CD4-positive, alpha-beta T cell treated with Interleukin-12 subunit alpha and Interleukin-12 subunit beta, for 1 hour (primary cell): ENCODE measurements at regions not wholly inside any gene's neighbourhood (a gene's known extent, or its start where the extent isn't known, plus 50 kb on each side); places are given as distances from the start of the nearest gene placed in this dataset.
A peak's percentile ranks its signal among the peaks of the same experiment; 100 is the strongest.

Experiments used
- DNase-seq: peaks from one replicate; pipeline ENCODE4 v3.0.0-alpha.2; 2020

DNA sequence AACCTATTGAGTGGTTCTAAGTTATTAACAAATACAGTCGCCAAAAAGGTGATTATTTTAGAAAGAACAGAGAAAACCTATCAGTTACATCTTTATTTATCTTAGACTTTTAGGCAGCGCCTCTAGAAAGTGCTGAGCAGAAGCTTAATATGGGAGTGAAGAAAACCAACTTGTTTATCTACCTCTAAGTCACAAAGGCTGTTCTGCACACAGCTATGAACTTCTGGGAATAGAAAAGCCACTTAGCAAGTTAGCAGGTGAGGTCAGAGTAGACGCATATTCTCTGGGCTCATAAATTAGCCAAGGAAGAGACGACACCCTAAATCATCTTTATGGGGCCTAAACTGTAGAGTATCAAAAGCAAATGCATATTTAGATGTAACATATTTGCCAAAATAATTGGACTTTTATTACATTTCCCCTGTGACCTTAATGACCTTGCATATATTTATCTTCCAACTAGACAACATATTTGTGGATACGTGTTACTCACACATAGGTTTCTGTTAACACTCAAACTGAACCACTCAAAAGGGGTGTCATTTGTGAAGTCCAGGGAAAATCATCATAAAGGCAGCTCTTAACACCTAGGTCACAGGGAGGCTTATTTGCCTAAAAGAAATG, 267.1 kb downstream of the ADGB start:
- no peak for DNase-seq

DNA sequence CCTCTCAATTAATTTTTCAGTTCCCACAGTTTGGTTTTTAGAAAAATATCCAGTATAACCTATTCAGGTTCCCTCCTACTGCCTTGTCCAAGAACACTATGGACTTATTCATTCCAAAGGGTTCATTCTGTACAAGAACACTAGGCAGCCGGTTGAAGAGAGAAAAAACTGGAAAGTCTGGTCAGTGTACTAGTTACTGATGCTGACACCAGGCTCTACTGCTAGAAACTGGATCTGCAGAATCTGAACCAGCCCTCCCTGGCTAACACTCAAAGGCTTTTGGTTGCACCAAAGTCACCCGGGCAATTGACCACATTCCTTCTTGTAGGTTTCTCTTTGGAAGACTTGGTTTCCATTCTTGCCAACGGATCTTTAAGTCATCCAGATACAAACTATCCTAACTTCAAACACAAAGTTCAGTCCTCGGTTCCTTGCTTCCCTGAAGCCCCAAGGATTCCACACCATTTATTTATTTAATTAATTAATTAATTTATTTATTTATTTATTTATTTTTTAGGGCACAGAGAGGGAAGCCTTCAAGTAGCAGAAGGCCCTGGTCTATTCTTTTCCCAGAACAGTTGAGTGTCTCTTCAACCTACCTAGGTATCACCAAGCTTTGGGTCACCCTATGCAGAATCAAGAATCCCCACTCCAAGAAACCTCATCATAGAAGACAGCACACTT, 268.1 kb downstream of the ADGB start:
- DNase-seq = no peak

DNA sequence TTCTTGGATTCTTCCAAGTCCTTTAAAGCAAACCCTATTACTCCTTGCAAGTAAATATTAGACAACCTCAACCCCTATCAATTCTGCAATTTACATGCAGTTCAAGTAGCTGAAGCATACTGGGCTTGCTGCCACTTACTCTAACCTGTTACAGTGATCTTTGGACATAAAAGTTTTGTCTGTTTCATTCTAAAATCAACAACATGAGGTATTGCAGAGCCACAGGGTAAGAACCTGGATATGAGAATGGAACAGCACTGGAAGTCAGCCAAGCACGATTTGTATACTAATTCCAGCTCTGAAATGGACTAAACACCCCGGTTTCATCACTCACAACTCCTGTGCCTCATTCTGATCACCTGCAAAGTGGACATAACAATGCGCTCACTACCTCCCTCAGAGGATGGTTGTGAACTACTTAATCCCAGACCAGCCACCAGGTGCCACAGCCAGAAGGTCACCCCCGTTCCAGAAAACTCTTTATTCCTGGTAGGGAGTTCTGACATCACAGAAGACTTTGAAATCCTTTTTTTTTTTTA, 270.0 kb downstream of the ADGB start:
- no peak for DNase-seq

DNA sequence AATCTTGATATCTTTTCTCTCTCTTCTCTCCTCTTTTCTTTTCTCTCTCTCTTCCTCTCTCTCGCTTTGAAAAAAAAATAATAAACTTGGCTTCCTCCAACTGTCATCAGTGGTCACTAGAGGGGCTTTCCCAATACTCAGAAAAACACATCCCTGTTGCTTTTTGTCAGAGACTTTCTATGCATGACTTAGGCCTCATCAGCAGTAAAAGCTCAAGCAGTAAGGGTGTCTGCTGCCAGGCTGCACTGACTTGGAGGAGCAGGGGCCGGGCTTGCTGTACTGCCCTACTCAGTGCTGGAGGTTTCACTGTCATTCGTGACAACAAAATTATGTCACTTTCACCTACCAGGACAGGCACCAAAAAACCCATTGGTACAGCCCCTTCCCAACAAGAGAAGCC, 272.0 kb downstream of the ADGB start:
- DNase-seq = no peak

DNA sequence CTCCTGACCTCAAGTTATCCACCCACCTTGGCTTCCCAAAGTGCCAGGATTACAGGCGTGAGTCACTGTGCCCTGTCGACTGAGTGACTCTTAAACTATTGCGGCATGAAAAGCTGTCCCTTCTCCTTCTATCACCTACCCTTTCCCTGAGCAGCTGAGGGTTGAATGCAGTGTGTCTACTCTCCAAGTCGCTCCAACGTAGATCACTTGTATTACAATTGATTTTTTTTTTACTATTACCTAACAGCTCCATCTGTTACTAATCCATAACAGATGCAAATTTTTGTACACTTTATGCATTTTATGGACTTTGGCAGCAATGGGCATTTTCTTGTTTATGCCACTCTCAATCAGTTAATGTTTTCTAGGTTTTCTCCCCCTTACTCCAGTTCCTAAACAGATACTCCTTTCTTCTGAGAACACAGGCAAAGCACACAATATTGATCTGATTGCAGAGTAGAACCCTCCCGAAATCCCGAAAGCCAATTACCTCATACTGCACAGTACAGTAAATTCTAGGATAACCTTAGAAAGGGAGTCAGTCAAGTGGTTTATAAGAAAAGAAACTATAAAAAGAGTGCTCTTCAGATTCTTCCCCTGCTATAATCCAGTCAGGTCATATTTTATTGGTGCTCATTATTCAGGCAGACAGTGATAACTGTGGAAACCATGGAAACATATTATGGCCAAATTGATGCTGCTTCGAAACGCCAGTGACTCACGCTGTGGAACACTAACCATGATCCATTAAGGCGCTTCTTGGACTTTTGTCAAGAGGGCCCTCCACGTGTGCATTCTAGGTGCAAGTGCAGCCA, 273.0 kb downstream of the ADGB start:
- no peak for DNase-seq

DNA sequence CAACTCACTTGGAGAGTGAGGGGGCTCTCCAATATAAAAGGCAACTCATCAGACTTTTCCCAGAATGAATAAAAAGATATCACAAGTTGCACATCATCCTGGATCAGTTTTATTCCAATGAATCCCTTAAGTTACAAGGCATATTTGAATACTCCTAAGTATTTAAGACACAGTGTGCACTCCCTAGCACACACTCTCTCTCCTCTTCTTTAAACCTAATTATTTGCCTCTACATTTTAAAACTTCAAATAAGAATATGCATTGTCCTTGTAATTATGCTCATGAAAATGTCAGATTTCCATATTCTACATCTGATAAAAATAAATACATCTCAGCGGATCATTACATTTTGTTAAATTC, 273.6 kb downstream of the ADGB start:
- DNase-seq = no peak

DNA sequence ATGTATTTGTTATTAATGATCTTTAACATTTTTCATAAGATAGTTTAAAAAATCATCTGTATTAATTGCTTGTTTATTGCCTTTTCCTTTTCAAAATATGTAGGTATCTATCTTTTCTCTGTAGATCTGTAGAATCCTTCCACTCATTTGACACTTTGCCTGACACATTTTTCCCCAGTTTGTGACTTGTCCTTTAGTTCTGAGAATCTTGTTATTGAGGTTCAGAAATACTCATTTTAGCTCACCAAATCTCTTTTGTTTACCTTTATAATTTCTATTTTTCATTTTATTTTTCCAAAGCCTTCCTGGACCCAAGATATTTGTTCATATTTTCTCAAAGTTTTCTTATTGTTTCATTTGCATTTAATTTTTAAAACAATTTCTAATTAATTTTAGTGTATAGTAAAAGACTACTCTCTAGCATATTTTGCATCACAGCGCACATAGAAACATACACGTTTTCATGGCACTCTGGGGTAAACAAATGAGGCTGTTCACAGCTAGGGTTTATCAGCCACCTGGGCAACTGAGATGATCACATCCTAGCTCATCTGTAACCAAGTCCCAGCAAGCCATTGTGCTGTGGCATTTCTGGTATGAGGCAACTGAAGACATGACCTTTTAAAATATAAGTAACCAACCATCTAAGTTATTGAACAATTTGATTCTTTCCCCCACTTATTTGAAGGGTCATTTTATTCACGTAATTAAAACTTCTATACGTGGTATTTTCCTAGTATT, 275.7 kb downstream of the ADGB start:
- DNase-seq = no peak

DNA sequence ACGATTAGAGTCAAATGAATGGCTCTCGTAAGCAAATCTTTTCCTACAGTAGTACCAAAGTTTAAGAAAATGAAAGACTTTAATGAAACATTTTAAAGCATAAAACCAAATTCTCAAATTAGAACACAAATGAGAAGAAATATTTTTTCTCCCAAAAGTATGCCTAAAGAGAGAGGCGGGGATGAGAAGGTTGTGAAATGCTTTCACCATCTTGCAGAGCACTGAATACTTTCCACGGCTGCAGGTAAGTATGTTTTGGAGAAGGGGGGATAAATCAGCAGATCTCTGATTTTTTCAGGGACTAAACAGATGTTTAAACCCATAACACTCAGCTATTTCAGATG, 277.1 kb downstream of the ADGB start:
- no peak for DNase-seq

DNA sequence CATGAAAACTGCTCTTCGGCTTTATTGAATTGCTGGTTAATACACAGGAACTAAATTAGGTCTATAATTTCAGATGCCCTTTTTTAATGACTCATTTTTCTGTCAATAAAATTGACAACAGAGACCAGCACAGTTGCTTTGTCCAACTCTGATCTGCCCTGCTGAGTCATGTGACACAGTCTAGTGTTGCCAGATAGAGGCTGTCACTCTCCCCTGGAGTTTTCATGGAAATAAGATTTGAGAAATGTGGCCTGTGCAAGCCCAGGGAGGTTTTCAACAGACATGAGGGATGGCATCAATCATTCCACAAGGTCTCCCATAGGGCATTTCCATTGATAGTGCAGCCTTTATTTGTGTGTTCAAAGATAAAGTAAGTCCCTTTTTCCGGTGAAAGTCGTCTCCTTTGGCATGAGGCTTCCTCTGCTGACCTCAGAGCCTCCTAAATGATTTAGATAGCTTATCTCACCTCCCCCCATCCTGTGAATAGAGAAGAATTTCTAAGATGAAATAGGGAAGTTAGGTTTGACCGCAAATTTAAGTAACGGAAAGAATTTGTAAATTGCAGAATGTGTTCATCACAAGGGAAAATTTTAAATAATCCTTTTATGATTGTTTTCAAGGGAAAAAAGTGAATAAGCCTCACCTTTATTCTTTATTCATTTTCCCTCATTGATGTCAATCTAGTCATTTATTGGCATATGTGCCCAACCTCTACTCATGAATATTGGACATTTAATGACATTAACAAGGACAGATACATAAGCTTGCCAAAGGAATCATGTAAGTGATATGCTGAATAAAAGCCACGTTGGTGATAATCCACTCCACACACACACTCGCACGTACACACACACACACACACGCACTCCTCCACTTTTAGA, 277.7 kb downstream of the ADGB start:
- peak; percentile 2 for DNase-seq

DNA sequence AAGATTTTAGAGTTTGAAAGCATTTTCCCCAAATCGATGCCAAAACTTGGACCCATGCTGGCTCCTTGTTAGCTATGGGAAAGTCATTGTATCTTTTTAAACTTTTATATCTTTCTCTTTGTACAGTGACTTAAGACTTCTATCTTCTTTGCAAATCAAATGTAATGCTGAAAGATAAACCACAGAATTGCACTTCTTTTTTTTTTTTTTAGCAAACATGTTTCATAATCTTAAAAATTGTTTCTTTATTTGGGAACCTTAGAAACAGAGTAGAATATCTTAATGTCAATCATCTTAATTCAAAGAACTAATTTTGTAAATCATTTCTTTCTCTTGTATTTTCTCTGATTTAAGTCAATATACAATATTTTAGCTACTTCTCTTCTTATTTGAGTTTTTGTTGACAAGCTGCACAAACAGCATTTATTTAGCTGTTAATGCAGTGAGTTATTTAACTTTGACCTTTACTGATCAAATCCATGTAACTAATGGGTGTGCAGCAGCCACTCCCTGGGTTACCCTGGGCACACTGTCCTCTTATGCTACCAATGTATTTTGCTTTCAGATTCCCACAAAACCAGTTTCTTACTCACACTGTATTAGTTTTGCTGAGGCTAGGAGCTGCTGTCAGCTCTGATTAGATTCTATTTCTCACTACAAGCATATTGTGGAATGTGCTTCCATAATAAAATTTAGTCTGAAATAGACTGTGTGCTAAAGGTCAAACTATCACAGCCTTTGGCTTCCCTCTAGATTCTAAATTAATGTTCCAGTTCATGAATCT, 279.6 kb downstream of the ADGB start:
- no peak for DNase-seq

DNA sequence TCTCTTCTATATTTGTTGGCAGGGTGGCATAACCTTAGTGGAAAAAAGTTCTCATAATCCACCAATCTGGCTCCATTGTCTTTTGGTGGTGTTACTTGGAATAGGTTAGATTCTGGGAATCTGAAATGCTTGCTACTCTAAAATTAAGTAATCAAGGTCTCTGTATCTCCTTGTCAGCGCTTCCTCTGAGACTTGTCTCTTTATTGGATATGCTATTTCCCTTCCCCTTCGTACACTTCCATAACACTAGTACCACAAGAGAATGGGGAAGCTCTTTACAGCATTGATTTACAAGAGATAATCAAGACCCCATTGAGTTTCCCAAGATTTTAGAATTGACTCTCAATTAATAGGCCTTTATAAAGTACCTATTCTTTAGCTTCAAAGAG, 280.2 kb downstream of the ADGB start:
- no peak for DNase-seq

DNA sequence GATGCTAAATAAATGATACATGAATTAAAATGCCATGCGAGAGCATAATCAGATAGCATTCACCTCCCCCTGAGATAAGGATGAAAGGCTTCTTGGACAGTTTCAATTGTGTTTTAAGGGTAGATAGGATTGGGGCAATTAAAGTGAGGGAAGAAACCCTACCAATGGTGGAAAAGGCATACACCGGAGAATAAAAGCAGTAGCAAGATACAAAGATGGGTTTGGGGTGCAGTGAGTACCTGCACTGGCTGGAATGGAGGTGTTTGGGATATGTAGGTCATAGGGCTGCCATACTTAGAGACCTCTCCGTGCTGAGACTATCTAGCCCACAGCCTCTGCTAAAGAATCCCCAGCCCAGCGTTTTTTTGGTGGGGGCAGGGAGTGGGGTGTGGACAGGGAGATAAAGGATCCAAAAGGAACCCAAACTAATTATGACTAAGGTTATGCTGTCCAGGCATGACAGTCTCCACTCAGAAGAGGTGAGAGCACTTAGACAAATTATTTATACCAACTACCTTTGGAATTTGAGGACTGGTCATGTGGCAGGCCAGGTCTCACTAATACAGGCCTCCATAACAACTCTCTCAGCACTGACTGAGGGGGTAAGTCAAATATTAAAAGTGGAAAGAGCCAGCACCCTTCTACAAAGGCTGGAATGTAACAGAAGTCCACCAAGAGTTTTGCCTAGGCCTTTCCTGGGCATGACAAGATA, 280.8 kb downstream of the ADGB start:
- DNase-seq = no peak

DNA sequence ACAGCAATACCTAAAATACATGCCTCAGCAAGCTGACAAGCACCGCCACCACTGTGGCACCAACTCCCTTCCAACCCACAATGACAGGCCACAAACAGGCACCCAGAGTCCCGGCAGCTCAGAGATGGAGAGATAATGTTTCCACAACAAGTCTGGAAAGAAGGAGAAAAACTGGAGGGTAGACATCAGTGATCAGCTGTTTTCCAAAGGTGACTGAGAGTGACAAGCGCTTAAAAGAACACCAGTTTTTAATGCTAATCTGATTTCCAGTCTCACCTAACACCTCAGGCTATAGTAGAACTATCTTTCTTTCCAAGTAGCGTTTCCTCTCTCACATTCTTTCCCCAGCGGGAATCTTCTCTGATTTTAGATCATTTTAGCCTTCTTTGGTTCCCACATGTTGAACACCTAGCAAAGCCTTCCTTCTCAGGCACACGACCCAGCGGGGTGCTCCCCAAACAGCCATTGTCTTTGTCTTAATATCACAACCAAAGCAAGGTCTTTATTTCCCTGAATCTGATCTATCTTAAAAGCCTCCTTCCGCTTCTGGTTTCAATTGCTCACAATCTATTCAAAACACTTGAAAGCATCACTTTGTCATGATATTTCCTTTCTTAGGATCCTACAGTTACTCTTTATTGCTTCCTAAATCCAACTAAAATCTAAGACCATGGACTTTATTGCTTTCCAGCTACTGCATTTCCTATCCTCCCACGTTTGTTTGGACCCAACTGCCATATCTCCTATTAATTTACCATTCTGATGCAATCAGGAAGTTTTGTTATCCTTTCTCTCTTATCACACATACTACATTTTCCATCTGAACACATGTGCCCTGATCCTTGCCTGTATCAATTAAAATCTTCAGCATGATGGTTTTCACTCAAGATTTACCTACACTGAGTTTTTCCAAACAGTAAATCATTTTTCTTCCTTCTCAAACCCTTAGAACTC, 282.7 kb downstream of the ADGB start:
- no peak for DNase-seq

DNA sequence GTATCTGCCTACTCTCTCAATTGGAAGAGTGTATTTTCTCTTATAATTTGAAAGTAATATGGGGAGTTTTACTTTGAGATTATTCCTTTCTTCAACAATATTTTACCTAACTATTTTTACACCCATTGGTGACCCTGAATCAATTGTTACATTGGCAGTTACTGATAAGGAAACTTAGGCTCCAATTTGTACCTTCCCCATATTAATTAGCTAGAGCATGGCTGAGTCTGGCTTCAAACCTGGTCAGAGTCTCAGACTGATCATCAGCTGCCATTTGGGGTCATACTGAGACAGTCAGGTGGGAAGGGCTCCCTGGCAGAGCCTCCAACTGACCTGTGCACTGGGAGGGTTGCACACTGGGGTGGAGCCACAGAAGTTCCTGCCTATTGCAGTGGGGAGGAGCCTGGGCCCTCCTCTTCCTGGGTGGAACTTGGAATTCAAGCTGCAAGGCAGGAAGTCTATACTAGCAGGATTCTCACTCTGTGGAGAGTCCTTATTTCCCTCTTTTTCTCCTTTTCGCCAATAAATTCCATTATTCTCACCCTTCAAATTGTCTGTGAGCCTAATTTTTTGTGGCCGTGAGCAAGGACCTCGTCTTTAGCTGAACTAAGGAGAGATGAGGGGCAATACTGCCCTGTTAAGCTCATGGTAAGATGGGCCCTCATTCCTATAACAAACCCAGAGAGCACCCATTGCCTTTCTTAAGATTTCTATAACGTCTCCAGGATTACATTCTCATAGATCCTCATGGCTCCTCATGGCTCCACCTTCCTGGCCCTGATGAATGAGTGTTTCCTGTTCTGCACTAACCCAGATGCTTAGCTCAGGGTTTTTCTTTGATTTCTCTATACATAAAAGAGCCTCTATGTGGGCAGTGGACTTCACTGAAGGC, 285.1 kb downstream of the ADGB start:
- no peak for DNase-seq

DNA sequence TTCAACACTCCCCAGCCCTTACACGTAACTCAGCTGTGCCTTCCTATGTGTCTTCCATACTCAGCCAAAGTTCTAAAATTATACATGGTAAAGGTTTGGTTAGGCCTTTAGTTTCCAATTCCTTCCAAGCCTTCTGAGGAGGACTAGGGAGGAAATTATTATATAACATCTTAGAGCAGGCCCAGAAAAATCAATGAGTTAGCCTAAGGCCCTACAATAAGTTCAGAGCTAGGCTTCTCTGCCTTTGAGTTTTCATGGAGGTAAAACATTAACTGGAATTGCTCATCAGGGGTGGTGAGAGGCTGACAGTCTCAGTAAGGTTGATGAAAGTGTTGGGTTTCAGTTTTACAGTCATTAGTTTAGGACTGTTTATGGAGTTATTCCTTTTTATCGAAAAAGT, 286.0 kb downstream of the ADGB start:
- DNase-seq = no peak

DNA sequence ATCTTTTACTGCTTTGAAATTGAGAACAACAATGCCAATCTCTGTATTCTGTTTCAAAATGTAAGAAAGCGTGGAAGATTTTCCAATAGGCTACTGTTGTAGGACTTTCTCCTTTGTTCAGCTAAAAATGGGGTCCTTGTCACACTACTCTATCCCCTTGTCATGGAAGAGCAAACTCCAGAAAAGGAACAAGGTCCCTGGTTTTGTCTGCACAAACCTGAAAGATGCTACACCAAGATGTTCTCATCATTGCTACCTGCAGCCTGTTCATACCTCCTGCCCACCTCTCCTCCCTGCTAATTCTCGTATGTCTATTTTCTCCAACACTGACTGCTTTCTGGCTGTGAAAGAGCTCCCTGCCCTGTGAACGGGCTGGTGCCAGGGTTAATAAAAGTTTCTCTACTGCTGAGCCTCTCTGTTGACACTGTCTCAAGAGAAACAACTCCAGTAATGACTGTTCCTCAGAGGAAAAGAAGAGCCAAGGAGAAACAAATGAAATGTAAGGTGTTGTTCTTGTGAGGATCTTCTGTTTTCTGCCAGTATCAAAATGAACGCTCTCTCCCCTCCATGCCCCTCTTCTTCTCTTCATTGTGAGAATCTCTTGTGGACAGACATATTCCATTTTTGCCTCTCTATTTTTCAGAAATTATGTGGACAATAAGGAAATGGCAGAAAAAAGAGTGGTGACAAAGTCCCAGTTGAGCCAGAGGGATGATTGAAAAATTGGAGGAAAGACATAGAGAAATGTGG, 287.1 kb downstream of the ADGB start:
- no peak for DNase-seq

DNA sequence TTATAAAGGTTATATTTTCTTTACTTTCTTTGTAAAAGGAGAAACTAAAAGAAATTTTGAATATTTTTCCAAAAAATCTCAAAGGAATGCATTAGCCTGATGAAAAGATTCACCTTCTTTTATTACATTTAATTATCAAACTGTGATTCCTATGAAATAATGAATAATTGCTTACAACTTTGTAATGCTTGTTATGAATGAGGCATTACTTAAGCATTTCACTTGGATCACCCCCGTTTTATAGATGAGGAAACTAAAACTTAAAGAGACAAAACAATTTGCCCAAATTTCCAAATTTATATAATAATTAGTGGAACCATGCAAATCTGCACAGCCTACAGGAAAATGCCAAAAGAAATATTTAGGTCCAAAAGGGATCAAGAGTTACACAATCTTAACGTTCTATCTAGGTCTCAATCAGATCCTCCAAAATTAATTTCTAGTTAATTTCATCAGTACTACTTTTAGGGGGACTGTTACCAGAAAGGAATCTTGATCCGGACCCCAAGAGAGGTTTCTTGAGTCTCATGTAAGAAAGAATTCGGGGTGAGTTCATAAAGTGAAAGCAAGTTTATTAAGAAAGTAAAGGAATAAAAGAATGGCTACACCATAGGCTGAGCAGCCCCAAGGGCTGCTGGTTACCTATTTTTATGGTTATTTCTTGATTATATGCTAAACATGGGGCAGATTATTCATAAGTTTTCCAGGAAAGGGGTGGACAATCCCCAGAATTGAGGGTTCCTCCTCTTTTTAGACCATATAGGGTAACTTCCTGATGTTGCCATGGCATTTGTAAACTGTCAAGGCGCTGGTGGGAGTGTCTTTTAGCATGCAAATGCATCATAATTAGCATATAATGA, 288.0 kb downstream of the ADGB start:
- DNase-seq = no peak
